ENCODE measurements at regions not wholly inside any gene's neighbourhood (a gene's known extent, or its start where the extent isn't known, plus 50 kb on each side); places are given as distances from the start of the nearest gene placed in this dataset.
"Not testable (repeated sequence)": the region's sequence is repeated elsewhere in the genome, so short reads cannot be mapped to it uniquely, and the experiment has no call there.

DNA sequence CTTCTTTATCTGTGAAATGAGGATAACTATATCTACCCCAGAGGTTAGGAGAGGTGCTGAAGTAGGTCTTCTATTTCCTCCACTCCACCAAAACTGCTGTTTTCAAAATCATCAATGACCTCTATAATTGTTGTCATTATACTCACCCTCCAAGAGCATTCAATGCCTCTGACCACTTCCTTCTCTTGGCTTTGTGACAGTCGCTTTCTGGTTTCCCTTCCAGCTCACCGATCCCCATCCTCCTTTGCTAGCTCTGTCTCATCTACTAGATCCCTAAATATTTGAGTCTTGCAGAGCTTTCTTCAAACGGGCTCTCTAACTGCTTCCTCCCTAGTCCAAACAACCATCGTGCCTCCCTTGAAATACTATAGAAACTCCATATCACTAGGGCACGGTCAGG lies 153.5 kb downstream of the RPLP1 start:
- Mint-ChIP-seq H3K27me3 (no peaks in the 10 kb centered on the region), H3K4me3 (no peak overlapping the region), H3K36me3 (ENCODE audit: insufficient read depth) (no peaks in the 10 kb centered on the region), H3K9me3 (no peaks in the 10 kb centered on the region), H3K27ac (ENCODE audit: low read depth) (no peak overlapping the region), H3K4me1 (peaks cover 10% of the 10 kb centered on the region)
- ATAC-seq (replicated peaks; ENCODE audit: extremely low read depth, poor library complexity, severe bottlenecking), result no peak
- no peak for DNase-seq (ENCODE audit: low spot score in 2 of 2)

DNA sequence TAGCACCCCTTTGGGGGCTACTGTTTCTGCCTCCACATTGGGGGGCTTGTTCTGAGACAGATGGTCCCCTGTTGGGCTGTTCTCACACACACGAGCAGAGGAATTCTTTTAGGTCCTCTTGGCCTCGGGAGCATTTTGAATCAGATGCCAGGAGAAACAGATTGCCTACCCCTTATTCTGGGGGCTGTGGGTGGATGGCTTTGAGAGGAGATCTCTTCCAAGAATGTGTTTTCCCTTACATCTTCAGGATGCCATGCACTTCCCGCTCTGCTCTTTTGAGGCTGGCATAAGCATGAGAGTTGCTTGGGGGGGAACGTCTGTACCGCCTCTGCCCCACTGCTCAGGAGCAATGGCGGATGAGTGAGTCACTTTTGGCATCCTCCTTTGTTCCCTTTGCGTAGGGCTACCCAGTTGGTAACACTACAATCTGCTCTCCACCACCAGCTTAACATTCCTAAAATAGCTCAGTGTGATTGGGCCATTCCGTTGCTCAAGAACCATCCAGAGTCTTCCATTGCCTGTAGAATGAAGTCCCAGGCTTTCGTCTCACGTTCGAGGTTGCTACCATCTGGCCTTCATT lies 154.4 kb downstream of the RPLP1 start:
- Mint-ChIP-seq H3K4me3 (no peak overlapping the region), H3K27ac (ENCODE audit: low read depth) (no peak overlapping the region), H3K9me3 (no peaks in the 10 kb centered on the region), H3K36me3 (ENCODE audit: insufficient read depth) (no peaks in the 10 kb centered on the region), H3K4me1 (peaks cover 10% of the 10 kb centered on the region), H3K27me3 (no peaks in the 10 kb centered on the region)
- DNase-seq (ENCODE audit: low spot score in 2 of 2) (no peak), ATAC-seq (replicated peaks; ENCODE audit: extremely low read depth, poor library complexity, severe bottlenecking) (no peak)

DNA sequence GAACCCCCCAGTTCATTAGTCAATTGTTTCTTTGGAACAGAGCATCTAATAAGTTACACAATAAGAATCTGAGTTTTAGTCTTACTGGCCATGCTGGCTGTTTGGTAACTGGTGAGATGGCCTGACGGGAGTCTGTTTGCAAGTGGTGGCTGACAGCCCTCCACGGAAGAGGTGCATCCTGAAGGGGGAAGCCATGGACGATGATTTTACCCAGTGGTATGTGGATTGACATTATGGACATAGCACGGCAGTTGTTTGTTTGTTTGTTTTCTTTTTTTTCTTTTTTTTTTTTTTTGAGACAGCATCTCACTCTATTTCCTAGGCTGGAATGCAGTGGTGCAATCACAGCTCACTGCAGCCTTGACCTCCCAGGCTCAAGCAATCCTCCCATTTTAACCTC lies 156.0 kb downstream of the RPLP1 start:
- no peak for ATAC-seq (replicated peaks; ENCODE audit: extremely low read depth, poor library complexity, severe bottlenecking)
- no peaks in the 10 kb centered on the region for H3K9me3 Mint-ChIP-seq
- no peaks in the 10 kb centered on the region for H3K36me3 Mint-ChIP-seq (ENCODE audit: insufficient read depth)
- H3K27ac Mint-ChIP-seq (ENCODE audit: low read depth), result no peak overlapping the region
- no peak overlapping the region for H3K4me3 Mint-ChIP-seq
- H3K27me3 Mint-ChIP-seq, result no peaks in the 10 kb centered on the region
- no peak for DNase-seq (ENCODE audit: low spot score in 2 of 2)
- H3K4me1 Mint-ChIP-seq, result peaks cover 10% of the 10 kb centered on the region

DNA sequence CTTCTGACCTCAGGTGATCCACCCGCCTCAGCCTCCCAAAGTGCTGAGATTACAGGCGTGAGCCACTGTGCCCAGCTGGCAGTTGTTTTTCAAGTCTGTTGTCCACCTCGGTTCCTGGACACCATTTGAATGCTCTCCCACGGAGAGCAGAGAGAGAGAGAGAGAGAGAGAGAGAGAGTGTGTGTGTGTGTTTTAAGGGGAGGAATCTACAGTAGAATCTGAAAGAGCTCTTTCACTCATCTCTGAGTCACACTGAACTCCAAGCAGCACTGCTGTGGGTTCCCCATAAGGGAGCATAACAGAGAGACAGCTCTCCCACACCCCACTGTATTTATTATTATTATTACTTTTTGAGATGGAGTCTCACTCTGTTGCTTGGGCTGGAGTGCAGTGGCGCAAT lies 156.6 kb downstream of the RPLP1 start:
- Mint-ChIP-seq H3K4me3 (no peak overlapping the region), H3K27ac (ENCODE audit: low read depth) (no peak overlapping the region), H3K27me3 (no peaks in the 10 kb centered on the region), H3K4me1 (peaks cover 10% of the 10 kb centered on the region), H3K9me3 (no peaks in the 10 kb centered on the region), H3K36me3 (ENCODE audit: insufficient read depth) (no peaks in the 10 kb centered on the region)
- DNase-seq (ENCODE audit: low spot score in 2 of 2) (no peak), ATAC-seq (replicated peaks; ENCODE audit: extremely low read depth, poor library complexity, severe bottlenecking) (no peak)

DNA sequence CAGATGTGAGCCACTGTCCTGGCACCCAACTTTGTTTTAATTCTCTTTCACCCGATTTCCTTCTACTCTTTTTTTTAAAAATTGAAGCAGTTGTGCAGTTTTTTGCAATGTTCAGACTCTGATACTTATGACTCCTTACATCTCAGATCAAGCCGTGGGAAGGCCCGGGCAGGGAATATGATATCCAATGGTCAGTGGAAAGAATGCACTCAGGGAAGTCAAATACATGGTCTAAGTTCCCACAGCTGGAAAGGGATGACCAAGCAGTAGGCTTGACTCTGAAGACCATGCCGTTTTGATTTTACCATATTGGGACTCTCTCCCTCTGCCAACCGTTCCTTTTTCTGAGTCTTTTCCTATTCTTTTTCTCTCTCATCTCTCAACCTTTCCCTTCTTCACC lies 157.2 kb downstream of the RPLP1 start:
- Mint-ChIP-seq H3K27me3 (no peaks in the 10 kb centered on the region), H3K4me1 (peaks cover 10% of the 10 kb centered on the region)
- no peak for ATAC-seq (replicated peaks; ENCODE audit: extremely low read depth, poor library complexity, severe bottlenecking)

DNA sequence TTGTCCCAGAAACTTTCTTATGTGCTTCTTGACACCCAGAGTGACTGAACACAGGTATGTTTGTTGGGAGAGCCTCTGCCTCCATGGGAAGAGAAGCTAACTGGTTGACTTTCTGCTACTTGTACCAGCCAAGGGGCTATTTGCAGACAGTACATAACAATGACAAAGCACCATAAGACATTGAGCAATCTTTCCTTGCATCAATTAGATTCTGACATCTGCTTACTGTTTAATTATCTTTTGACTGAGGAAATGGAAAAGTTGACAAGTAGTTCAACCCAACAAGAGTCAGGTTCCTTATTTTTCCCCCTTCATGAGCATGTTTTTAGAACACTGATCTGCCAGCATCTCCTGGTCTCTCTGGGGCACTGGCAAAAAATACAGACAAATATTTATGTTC lies 157.7 kb downstream of the RPLP1 start:
- H3K27ac Mint-ChIP-seq (ENCODE audit: low read depth), result no peak overlapping the region
- ATAC-seq (replicated peaks; ENCODE audit: extremely low read depth, poor library complexity, severe bottlenecking) (no peak), DNase-seq (ENCODE audit: low spot score in 2 of 2) (no peak)
- no peaks in the 10 kb centered on the region for H3K9me3 Mint-ChIP-seq
- no peaks in the 10 kb centered on the region for H3K27me3 Mint-ChIP-seq
- no peaks in the 10 kb centered on the region for H3K36me3 Mint-ChIP-seq (ENCODE audit: insufficient read depth)
- no peak overlapping the region for H3K4me3 Mint-ChIP-seq
- peaks cover 10% of the 10 kb centered on the region for H3K4me1 Mint-ChIP-seq

More for the DNA sequence above, 157.2 kb downstream of the RPLP1 start:
- H3K27ac Mint-ChIP-seq (ENCODE audit: low read depth), result no peak overlapping the region
- H3K4me3 Mint-ChIP-seq, result no peak overlapping the region
- DNase-seq (ENCODE audit: low spot score in 2 of 2), result no peak
- no peaks in the 10 kb centered on the region for H3K9me3 Mint-ChIP-seq
- H3K36me3 Mint-ChIP-seq (ENCODE audit: insufficient read depth), result no peaks in the 10 kb centered on the region

DNA sequence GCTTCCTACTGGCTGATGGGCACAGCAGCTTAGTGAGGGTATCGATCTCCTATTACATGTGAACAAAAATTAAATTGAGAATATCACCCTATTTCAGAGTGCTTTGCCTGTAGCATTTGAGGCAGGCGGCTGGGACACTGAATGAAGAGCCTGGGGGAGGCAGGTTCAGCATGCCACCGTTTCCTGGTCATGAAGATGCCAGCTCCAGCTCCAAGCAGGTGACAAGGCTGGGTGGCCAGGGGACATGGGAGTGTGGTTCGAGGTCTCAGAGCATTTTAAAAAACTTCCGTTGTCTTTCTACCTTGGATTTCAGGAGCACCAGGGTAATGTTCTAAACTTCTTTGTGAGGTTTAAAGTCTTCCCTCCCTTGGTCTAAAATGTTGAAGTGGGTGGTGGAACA lies 158.2 kb downstream of the RPLP1 start:
- Mint-ChIP-seq H3K27me3 (no peaks in the 10 kb centered on the region), H3K9me3 (no peaks in the 10 kb centered on the region), H3K36me3 (ENCODE audit: insufficient read depth) (no peaks in the 10 kb centered on the region), H3K4me1 (peaks cover 7% of the 10 kb centered on the region), H3K4me3 (no peak overlapping the region), H3K27ac (ENCODE audit: low read depth) (no peak overlapping the region)
- ATAC-seq (replicated peaks; ENCODE audit: extremely low read depth, poor library complexity, severe bottlenecking) (no peak), DNase-seq (ENCODE audit: low spot score in 2 of 2) (no peak)

DNA sequence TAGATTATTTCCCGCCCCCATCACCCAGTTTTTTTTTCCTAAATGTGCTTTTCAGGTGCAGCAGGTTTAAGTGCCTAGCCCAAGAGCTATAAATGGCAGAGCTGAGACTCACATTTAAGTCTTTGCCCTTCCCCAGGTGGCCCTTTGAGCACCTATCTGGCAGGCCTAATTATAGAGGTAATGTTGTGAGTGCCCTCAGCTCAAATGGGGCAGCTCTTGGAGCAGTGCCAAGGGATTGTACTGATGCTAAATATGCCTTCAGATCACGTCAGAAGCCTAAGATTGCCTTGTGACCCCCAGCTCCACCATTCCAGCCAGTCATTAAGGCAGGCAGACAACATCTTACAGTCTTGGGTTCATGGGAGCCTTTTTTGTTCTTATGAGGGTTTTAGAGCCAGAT lies 159.5 kb downstream of the RPLP1 start:
- Mint-ChIP-seq H3K27me3 (no peaks in the 10 kb centered on the region), H3K36me3 (ENCODE audit: insufficient read depth) (no peaks in the 10 kb centered on the region)
- ATAC-seq (replicated peaks; ENCODE audit: extremely low read depth, poor library complexity, severe bottlenecking), result no peak

DNA sequence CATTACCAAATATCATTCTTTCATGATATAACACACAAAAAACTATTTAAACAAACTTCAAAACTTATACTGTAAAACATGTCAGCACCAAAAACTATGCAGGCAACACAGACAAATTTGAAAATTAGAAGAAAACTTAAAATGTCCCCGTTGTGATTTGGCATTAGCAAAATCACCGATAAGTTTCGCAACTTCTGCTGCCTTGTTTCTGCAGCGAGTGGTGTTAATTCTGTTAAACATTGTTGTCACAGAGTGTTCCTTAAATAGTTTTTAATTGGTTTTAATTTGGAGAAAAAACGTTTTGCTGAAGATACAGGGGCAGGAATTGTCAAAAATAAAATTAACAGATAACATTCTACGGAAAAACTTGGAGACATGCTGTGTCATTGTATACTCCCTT lies 160.6 kb downstream of the RPLP1 start:
- Mint-ChIP-seq H3K27ac (ENCODE audit: low read depth) (no peak overlapping the region), H3K4me1 (no peaks in the 10 kb centered on the region), H3K4me3 (no peak overlapping the region), H3K27me3 (no peaks in the 10 kb centered on the region), H3K36me3 (ENCODE audit: insufficient read depth) (no peaks in the 10 kb centered on the region), H3K9me3 (no peaks in the 10 kb centered on the region)
- DNase-seq (ENCODE audit: low spot score in 2 of 2), result no peak
- no peak for ATAC-seq (replicated peaks; ENCODE audit: extremely low read depth, poor library complexity, severe bottlenecking)

More for the DNA sequence above, 159.5 kb downstream of the RPLP1 start:
- H3K27ac Mint-ChIP-seq (ENCODE audit: low read depth), result no peak overlapping the region
- no peak for DNase-seq (ENCODE audit: low spot score in 2 of 2)
- H3K9me3 Mint-ChIP-seq, result no peaks in the 10 kb centered on the region
- H3K4me1 Mint-ChIP-seq, result no peaks in the 10 kb centered on the region
- H3K4me3 Mint-ChIP-seq, result no peak overlapping the region

DNA sequence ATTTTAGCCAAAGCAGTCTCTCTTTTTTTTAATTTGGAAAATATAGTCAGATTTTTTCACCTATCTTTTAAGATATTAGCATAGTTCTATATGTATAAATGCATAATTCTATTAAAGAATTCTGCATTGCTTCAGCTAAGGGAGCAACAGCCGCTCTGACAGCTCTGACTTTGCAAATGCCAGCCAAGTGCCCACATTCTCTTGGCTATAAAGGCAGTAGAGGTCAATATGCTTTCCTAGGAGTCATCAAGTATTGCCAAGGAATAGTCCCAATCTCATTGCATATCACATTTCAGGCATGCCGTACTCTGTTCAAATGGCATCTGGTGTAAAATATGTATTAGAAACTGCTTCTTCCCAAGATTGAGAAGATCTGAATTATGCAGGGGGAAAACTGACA lies 161.4 kb downstream of the RPLP1 start:
- no peak for ATAC-seq (replicated peaks; ENCODE audit: extremely low read depth, poor library complexity, severe bottlenecking)
- DNase-seq (ENCODE audit: low spot score in 2 of 2), result no peak
- H3K4me3 Mint-ChIP-seq, result no peak overlapping the region
- H3K27ac Mint-ChIP-seq (ENCODE audit: low read depth), result no peak overlapping the region
- H3K9me3 Mint-ChIP-seq, result no peaks in the 10 kb centered on the region
- no peaks in the 10 kb centered on the region for H3K36me3 Mint-ChIP-seq (ENCODE audit: insufficient read depth)
- H3K4me1 Mint-ChIP-seq, result no peaks in the 10 kb centered on the region
- H3K27me3 Mint-ChIP-seq, result no peaks in the 10 kb centered on the region

DNA sequence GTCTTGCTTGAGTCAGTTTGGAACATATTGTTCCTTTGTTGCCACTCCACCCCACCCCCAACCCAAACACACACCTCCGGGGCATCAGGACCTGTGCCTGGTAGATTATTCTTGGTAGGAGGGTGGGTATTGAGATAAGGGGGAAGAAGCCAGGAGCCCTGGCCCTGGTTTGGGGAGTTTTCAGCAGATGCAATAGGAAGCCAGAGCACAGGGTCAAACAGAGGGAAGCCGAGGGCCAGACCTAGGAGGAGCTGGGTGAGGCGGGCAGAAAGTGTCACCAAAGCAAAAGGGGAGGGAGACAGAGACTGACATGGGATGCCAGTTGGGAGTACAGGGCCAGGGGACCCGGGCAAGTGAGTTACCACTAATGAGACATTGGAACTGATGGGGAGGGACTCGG lies 163.1 kb downstream of the RPLP1 start:
- Mint-ChIP-seq H3K9me3 (no peaks in the 10 kb centered on the region), H3K27me3 (no peaks in the 10 kb centered on the region), H3K27ac (ENCODE audit: low read depth) (no peak overlapping the region), H3K4me3 (no peak overlapping the region), H3K36me3 (ENCODE audit: insufficient read depth) (no peaks in the 10 kb centered on the region), H3K4me1 (no peaks in the 10 kb centered on the region)
- no peak for DNase-seq (ENCODE audit: low spot score in 2 of 2)
- no peak for ATAC-seq (replicated peaks; ENCODE audit: extremely low read depth, poor library complexity, severe bottlenecking)

DNA sequence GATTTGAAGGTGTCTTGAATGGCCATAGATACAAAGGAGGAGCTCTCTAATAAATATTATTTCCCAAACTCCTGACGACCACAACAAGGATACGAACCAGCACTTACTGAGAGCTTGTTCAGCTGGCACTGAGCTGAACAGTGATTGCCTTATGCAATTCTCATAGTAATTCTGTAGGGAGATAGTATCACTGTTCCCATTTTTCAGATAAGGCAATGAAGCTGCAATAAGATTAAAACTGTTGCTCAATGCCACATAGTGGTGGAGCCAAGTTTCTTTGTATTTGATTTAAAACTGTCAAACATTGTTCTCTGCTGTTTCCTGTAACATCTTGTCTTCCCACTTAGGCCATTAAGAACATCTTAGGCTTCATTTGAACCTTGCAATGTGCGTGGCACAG lies 163.9 kb downstream of the RPLP1 start:
- DNase-seq (ENCODE audit: low spot score in 2 of 2) (no peak), ATAC-seq (replicated peaks; ENCODE audit: extremely low read depth, poor library complexity, severe bottlenecking) (no peak)
- Mint-ChIP-seq H3K36me3 (ENCODE audit: insufficient read depth) (no peaks in the 10 kb centered on the region), H3K9me3 (no peaks in the 10 kb centered on the region), H3K27me3 (no peaks in the 10 kb centered on the region), H3K27ac (ENCODE audit: low read depth) (no peak overlapping the region), H3K4me3 (no peak overlapping the region), H3K4me1 (no peaks in the 10 kb centered on the region)

DNA sequence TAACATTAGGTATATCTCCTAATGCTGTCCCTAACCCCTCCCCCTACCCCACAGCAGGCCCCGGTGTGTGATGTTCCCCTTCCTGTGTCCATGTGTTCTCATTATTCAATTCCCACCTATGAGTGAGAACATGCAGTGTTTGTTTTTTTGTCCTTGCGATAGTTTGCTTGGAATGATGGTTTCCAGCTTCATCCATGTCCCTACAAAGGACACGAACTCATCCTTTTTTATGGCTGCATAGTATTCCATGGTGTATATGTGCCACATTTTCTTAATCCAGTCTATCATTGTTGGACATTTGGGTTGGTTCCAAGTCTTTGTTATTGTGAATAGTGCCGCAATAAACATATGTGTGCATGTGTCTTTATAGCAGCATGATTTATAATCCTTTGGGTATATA lies 164.5 kb downstream of the RPLP1 start:
- H3K9me3 Mint-ChIP-seq; H3K27ac Mint-ChIP-seq (ENCODE audit: low read depth); ATAC-seq (replicated peaks; ENCODE audit: extremely low read depth, poor library complexity, severe bottlenecking); H3K27me3 Mint-ChIP-seq; H3K4me1 Mint-ChIP-seq; H3K36me3 Mint-ChIP-seq (ENCODE audit: insufficient read depth); DNase-seq (ENCODE audit: low spot score in 2 of 2); H3K4me3 Mint-ChIP-seq: not testable (repeated sequence)

Measured in central memory CD8-positive, alpha-beta T cell (primary cell).